Left colon (tissue), 2 donors: ENCODE measurements at regions not wholly inside any gene's neighbourhood (a gene's known extent, or its start where the extent isn't known, plus 50 kb on each side); places are given as distances from the start of the nearest gene placed in this dataset.
"Not testable (repeated sequence)": the region's sequence is repeated elsewhere in the genome, so short reads cannot be mapped to it uniquely, and the experiment has no call there.

Experiments
- ATAC-seq: fragments of 200-7000 bp; cut with Tn5 transposase; one replicate; pipeline ENCODE4 v1.9.1; 2020; ENCODE audit warnings: mild to moderate bottlenecking, moderate library complexity
- DNase-seq, 2 donors: peaks; one replicate each; pipeline ENCODE4 v3.0.0-alpha.2; 2020
- intact Hi-C, 2 donors: fragments of 100-400 bp; cut with DNase I in 1 of 2; cut with micrococcal nuclease in 1 of 2; formaldehyde crosslinking; loops; one replicate each; pipeline versions ENCODE4 v1.11.2 to v1.14.0; 2022; cut with DNase I, micrococcal nuclease
- donor health status: DM: no; HTN: no; CAD: no.
- donor health status: DM: yes; HTN: yes; CAD: no.

- no peak for DNase-seq
- ATAC-seq = no peak
- intact Hi-C loops = no loop called here
Observed at GRCh38 chr3:181379278-181379677, 332.4 kb upstream of the SOX2 start.

GRCh38 chr3:181369637-181370036, 342.1 kb upstream of the SOX2 start:
- intact Hi-C loops = no loop called here
- ATAC-seq (no peak), DNase-seq (no peak)

GRCh38 chr3:181363231-181363630, 348.5 kb upstream of the SOX2 start:
- intact Hi-C loops = no loop called here
- ATAC-seq = no peak
- no peak for DNase-seq

- intact Hi-C loops = no loop called here
- ATAC-seq (no peak), DNase-seq (no peak)
Observed at GRCh38 chr3:181362378-181362777, 349.3 kb upstream of the SOX2 start.

GRCh38 chr3:181358562-181358961, 353.2 kb upstream of the SOX2 start:
- no peak for DNase-seq
- intact Hi-C loops = no loop called here
- ATAC-seq = no peak

GRCh38 chr3:181358060-181358459, 353.7 kb upstream of the SOX2 start:
- ATAC-seq (no peak), DNase-seq (no peak)
- intact Hi-C loops = no loop called here

- no peak for ATAC-seq
- DNase-seq = no peak
- intact Hi-C loops = no loop called here
Observed at GRCh38 chr3:181354140-181354539, 357.6 kb upstream of the SOX2 start.

- no peak for DNase-seq
- no peak for ATAC-seq
- intact Hi-C loops = no loop called here
Observed at GRCh38 chr3:181344331-181344730, 354.8 kb upstream of the DNAJC19 start.

GRCh38 chr3:181336597-181336996, 347.1 kb upstream of the DNAJC19 start:
- ATAC-seq = no peak
- DNase-seq = no peak
- intact Hi-C loops = no loop called here

- ATAC-seq = no peak
- DNase-seq = no peak
- intact Hi-C loops = no loop called here
Observed at GRCh38 chr3:181333394-181333793, 343.9 kb upstream of the DNAJC19 start.

- intact Hi-C loops = no loop called here
- DNase-seq (no peak), ATAC-seq (no peak)
Observed at GRCh38 chr3:181330821-181331563, 341.5 kb upstream of the DNAJC19 start.

- DNase-seq = no peak
- intact Hi-C loops = no loop called here
- ATAC-seq = no peak
Observed at GRCh38 chr3:181330257-181330656, 340.7 kb upstream of the DNAJC19 start.

GRCh38 chr3:181329024-181329423, 339.5 kb upstream of the DNAJC19 start:
- peak; percentile 60 for ATAC-seq
- no peak for DNase-seq
- intact Hi-C loops = no loop called here

- DNase-seq (no peak), ATAC-seq (no peak)
- intact Hi-C loops = no loop called here
Observed at GRCh38 chr3:181328346-181328745, 338.8 kb upstream of the DNAJC19 start.

GRCh38 chr3:181327349-181327748, 337.8 kb upstream of the DNAJC19 start:
- intact Hi-C loops = no loop called here
- ATAC-seq = no peak
- no peak for DNase-seq

- no peak for ATAC-seq
- intact Hi-C loops = no loop called here
- no peak for DNase-seq
Observed at GRCh38 chr3:181326637-181327223, 337.2 kb upstream of the DNAJC19 start.

- DNase-seq, intact Hi-C loops, ATAC-seq: not testable (repeated sequence)
Observed at GRCh38 chr3:181324516-181324915, 335.0 kb upstream of the DNAJC19 start.

GRCh38 chr3:181318321-181318720, 328.8 kb upstream of the DNAJC19 start:
- ATAC-seq (no peak), DNase-seq (no peak)
- intact Hi-C loops = no loop called here

- intact Hi-C loops = no loop called here
- DNase-seq = no peak
- ATAC-seq = no peak
Observed at GRCh38 chr3:181317508-181317907, 328.0 kb upstream of the DNAJC19 start.

- ATAC-seq = no peak
- no peak for DNase-seq
- intact Hi-C loops = no loop called here
Observed at GRCh38 chr3:181316482-181316881, 326.9 kb upstream of the DNAJC19 start.

GRCh38 chr3:181313335-181313734, 323.8 kb upstream of the DNAJC19 start:
- DNase-seq (no peak), ATAC-seq (no peak)
- intact Hi-C loops = no loop called here
